HG03575 (cell line): ENCODE measurements at regions not wholly inside any gene's neighbourhood (a gene's known extent, or its start where the extent isn't known, plus 50 kb on each side); places are given as distances from the start of the nearest gene placed in this dataset.

Experiments
- ATAC-seq: cut with Tn5 transposase; IDR thresholded peaks from one replicate; pipeline ENCODE4 v1.9.1; 2021; ENCODE audit not compliant: unreplicated experiment, insufficient number of reproducible peaks, low FRiP score; ENCODE audit errors: extremely low read depth

GRCh38 chr2:14816069-14817060 is 183.8 kb downstream of the LRATD1 start:
- no peak for ATAC-seq

DNA sequence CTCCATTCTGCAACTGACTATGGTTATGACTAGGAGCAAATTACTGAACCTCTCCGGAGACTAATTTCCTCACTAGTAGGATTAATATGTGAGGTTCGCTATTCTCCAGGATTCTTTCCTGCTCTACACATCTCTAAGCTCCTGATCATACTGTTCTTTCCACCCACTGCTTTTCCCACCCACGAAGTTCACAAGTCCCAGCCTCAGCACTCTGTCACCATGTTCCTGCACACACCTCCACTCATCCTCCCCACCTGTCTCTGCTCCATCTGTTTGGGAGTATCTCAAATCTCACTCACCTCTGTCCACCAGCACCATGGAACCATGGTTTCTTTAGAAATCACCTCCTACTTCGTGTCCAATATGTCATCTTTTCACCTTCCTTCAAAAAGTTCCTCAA is 185.3 kb downstream of the LRATD1 start:
- ATAC-seq, result no peak

DNA sequence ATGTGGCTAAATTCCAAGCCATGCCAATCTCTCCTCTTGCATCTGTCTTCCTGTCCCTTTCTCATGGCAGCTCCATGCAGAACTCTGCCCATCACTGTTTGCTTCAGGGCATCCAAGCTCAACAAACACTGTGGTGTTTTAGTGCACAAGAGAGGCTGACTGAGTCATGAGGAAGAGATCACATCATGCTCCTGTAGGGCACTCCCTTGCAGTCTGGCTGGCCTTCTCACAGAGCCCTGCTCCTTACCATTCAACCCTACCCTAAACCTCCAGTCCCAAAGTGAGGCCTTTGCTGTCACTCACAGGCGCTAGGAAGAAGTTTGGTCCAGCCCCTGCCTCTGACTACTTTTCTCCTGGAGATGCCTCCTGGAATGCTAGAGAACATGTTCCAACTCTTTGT is 194.0 kb downstream of the LRATD1 start:
- no peak for ATAC-seq

DNA sequence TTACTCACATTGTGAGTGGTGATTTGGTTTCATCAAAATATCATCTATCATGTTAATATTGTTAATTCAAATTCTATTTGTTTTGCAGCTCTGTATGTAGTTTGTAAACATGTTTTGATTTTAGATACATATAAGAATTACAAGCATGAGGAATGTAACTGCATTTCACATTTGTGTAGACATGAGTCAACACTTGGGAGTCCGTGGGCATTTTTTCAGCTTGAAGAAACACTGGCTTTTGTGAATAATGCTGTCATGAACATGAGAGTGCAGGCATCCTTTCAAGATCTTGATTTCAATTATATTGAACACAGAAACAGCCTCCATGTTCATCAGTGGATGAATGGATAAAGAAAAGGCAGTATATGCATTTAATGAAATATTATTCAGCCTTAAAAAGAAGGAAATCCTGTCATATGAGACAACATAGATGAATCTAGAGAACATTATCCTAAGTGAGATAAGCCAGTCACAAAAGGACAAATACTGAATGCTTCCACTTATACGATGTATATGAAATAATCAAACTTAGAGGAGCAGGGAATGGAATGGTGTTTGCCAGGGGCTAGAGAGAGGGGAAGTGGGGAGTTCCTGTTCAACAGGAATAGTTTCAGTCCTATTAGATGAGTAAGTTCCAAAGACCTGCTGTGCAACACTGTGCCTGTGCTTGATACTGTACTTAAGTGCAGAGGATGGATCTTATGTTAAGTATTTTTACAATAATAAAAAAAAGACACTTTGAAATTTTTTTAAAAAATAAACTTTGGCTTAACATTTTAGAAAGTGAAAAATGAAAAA is 194.9 kb downstream of the LRATD1 start:
- ATAC-seq, result no peak

GRCh38 chr2:14828223-14828622 is 195.7 kb downstream of the LRATD1 start:
- ATAC-seq, result no peak

- no peak for ATAC-seq
Observed at GRCh38 chr2:14828968-14829367, 196.5 kb downstream of the LRATD1 start.

GRCh38 chr2:14831458-14831857 is 198.9 kb downstream of the LRATD1 start:
- ATAC-seq, result no peak

GRCh38 chr2:14843507-14844204 is 211.1 kb downstream of the LRATD1 start:
- no peak for ATAC-seq

DNA sequence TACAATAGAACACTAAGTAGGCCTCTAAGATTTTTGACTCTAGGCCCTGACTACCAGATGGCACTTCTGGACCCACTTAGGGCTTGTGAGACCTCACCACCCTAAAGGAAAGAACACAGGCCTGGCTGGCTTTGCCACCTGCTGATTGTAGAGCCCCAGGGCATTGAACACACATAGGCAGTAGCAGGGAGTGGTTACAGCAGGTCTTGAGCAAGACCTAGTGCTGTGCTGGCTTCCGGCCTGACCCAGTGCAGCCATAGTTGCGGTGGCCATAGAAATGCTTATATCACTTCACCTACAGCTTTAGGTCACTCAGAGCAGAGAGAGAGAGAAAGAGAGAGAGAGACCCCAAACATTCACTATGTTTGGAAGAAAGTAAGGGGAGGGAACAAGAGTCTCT is 223.2 kb downstream of the LRATD1 start:
- no peak for ATAC-seq

DNA sequence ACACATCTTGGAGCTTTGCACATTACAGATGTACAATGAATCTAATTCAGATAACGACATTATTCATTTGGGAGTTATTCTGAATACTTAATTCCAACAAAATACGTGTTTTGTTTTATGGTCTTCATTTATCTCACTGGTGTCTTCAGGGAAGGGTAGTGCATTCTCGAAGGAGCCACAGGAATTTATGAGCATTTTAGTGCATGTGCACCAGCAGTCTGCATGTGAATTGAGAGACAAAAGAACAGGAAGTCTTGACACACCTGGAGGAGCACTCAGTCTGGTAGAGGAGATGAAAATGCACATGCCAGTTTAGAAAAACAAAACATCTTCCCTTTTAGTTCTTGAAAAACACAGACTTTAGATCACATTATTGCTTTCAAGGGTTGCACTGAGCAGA is 228.7 kb downstream of the LRATD1 start:
- ATAC-seq, result no peak

- no peak for ATAC-seq
Observed at GRCh38 chr2:14866736-14867352, 234.3 kb downstream of the LRATD1 start.

DNA sequence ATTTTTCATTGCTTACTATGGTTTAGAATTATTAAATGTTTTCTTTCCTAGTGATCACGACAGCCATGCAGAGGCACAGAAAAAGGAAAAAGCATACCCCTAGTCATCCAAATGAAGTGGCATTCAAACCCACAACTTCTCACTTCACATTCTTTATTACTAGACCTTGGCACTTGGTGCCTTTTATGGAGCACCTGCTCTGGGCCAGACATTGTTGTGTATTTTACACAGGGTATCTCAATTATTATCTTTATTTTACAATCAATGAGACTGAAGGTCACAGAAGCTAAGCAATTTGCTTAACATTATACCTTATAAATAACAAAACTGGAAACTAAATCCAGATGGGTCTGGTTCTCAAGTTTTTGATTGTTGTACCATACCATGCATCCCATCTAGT is 235.3 kb downstream of the LRATD1 start:
- no peak for ATAC-seq

DNA sequence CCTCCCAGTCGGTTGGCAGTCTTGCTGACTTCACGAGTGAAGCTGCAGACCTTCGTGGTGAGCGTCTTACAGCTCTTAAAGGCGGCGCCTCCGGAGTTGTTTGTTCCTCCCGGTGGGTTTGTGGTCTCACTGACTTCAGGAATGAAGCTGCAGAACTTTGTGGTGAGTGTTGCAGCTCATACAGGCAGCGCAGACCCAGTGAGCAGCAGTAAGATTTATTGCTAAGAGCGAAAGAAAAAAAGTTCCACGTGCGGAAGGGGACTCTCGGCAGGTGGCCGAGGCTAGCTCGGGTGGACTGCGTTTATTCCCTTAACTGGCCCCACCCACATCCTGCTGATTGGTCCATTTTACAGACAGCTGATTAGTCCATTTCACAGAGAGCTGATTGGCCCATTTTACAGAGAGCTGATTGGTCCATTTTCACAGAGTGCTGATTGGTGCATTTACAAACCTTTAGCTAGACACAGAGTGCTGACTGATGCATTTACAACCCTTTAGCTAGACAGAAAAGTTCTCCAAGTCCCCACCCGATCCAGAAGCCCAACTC is 240.3 kb downstream of the LRATD1 start:
- ATAC-seq, result no peak

GRCh38 chr2:14881651-14882327 is 249.3 kb downstream of the LRATD1 start:
- ATAC-seq, result no peak

DNA sequence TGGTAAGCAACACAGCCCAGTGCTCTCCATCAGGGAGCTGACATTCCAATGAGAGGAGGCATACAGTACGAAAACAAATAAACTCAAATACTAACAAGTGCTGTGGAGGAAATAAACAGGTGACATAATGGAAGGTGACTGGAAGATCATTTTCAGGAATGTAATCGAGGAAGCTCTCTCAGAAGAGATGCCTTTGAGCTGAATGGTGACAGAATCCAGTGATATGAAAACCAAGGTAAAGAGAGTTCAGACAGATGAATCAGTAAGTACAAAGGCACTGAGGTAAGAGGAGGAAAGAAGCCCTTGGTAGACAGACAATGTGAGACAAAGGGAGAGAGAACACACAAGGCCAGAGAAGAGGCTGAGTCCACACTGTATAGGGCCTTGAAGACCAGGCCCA is 252.1 kb downstream of the LRATD1 start:
- no peak for ATAC-seq

- ATAC-seq, result no peak
Observed at GRCh38 chr2:14891546-14891945, 259.0 kb downstream of the LRATD1 start.

GRCh38 chr2:14896330-14897030 is 264.0 kb downstream of the LRATD1 start:
- no peak for ATAC-seq
